HepG2 (cell line): ENCODE measurements at regions not wholly inside any gene's neighbourhood (a gene's known extent, or its start where the extent isn't known, plus 50 kb on each side); places are given as distances from the start of the nearest gene placed in this dataset.

Experiments used
- ATAC-seq: fragments of 200-7000 bp; cut with Tn5 transposase; 3 replicates; pipeline ENCODE4 v1.9.1; 2020; ENCODE audit warnings: mild to moderate bottlenecking, moderate library complexity
- BruUV-seq: library from RNA; stranded (reverse); fragments of 400-500 nt; replicated peaks from 2 replicates; lab custom pipeline; 2021; lab: Mats Ljungman, UMichigan
- CTCF ChIA-PET: fragments of 300-600 bp; formaldehyde crosslinking; extraction: SDS; loops from one replicate; lab custom pipeline; 2021; ENCODE audit warnings: low total read pairs, inconsistent platforms, low intra/inter-chr PET ratio; lab: Yijun Ruan, JAX
- POLR2A ChIA-PET: fragments of 350-600 bp; sonication (Branson Sonifier 250); formaldehyde crosslinking; loops from one replicate; lab custom pipeline; 2020; ENCODE audit warnings: antibody characterized with exemption, inconsistent platforms; lab: Yijun Ruan, JAX
- DNase-seq: peaks from one replicate; pipeline ENCODE4 v3.0.0-alpha.2; 2015; ENCODE audit warnings: low spot score
- FAIRE-seq: peaks from 3 replicates; lab custom pipeline; 2011; peaks lifted over from hg19 to GRCh38; lab: Jason Lieb, UNC
- H2AFZ ChIP-seq: one replicate; pipeline ENCODE4 v1.6.1; 2011; ENCODE audit warnings: low read length, inconsistent platforms
- H3K27ac ChIP-seq: fragments of 300-600 bp; 3 replicates; pipeline ENCODE4 v1.8.0; 2011; ENCODE audit warnings: mixed run types, mild to moderate bottlenecking, mixed read lengths, low read length, inconsistent platforms; ENCODE audit not compliant: insufficient read depth; ENCODE audit errors: extremely low read length
- H3K27me3 ChIP-seq, 2 experiments: fragments of 200-600 bp in 1 of 2; 2 replicates in 1 of 2; 3 replicates in 1 of 2; pipeline versions ENCODE4 v1.6.0 to v1.8.0; 2011; ENCODE audit warnings: low read length in 2 of 2, mild to moderate bottlenecking in 2 of 2, moderate library complexity in 2 of 2, inconsistent platforms in 1 of 2; ENCODE audit not compliant: insufficient read depth in 2 of 2, control insufficient read depth in 1 of 2
- H3K36me3 ChIP-seq, 2 experiments: fragments of 200-600 bp in 1 of 2; replicated peaks in 1 of 2; 2 replicates in 1 of 2; 3 replicates in 1 of 2; pipeline versions ENCODE4 v1.5.1 to v1.8.0; 2011; ENCODE audit warnings: low read length in 2 of 2, inconsistent platforms in 1 of 2; ENCODE audit not compliant: insufficient read depth in 2 of 2, control insufficient read depth in 1 of 2
- H3K4me1 ChIP-seq: 2 replicates; pipeline ENCODE4 v1.5.1; 2012; ENCODE audit warnings: low read length, inconsistent platforms; ENCODE audit not compliant: insufficient read depth
- H3K4me2 ChIP-seq: 2 replicates; pipeline ENCODE4 v1.6.0; 2011; ENCODE audit warnings: low read depth, low read length, inconsistent platforms
- H3K4me3 ChIP-seq, 3 experiments: fragments of 200-600 bp in 1 of 3; sonication (generic), shearing (Covaris generic) in 1 of 3; replicated peaks in 1 of 3; 2 replicates each; pipeline ENCODE4 v1.5.1; 2011 to 2016; ENCODE audit warnings: low read length in 3 of 3, inconsistent platforms in 2 of 3, low read depth in 2 of 3, mild to moderate bottlenecking in 2 of 3, control low read depth in 1 of 3, mixed read lengths in 1 of 3; ENCODE audit not compliant: insufficient read depth in 1 of 3
- H3K79me2 ChIP-seq: one replicate; pipeline ENCODE4 v1.6.1; 2011; ENCODE audit warnings: low read length, inconsistent platforms; ENCODE audit not compliant: insufficient read depth
- H3K9ac ChIP-seq: 2 replicates; pipeline ENCODE4 v1.6.0; 2011; ENCODE audit warnings: mild to moderate bottlenecking, low read depth, low read length, inconsistent platforms; ENCODE audit not compliant: insufficient read depth
- H3K9me3 ChIP-seq: 2 replicates; pipeline ENCODE4 v1.5.1; 2012; ENCODE audit warnings: mild to moderate bottlenecking, low read length
- H4K20me1 ChIP-seq: 2 replicates; pipeline ENCODE4 v1.6.0; 2011; ENCODE audit warnings: inconsistent platforms, mild to moderate bottlenecking, low read length, moderate library complexity; ENCODE audit not compliant: insufficient read depth
- DR1 ChIP-seq: sonication (generic); formaldehyde crosslinking; IDR thresholded peaks from 2 replicates; pipeline ENCODE4 v1.8.0; 2021; ENCODE audit warnings: mild to moderate bottlenecking, missing genetic modification reagents, inconsistent platforms
- IKZF5 ChIP-seq: IDR thresholded peaks from 2 replicates; pipeline ENCODE4 v1.6.1; 2018; ENCODE audit warnings: missing genetic modification reagents, mild to moderate bottlenecking, missing compliant biosample characterization
- KAT8 ChIP-seq: IDR thresholded peaks from 2 replicates; pipeline ENCODE4 v1.6.1; 2016; ENCODE audit warnings: missing genetic modification reagents, missing compliant biosample characterization
- PHB2 ChIP-seq: fragments of 450-650 bp; IDR thresholded peaks from 2 replicates; pipeline ENCODE4 v1.6.1; 2018; ENCODE audit not compliant: partially characterized antibody
- PHF8 ChIP-seq: sonication (generic); formaldehyde crosslinking; IDR thresholded peaks from 2 replicates; pipeline ENCODE4 v1.5.0; 2020; ENCODE audit warnings: missing genetic modification reagents
- SOX5 ChIP-seq: IDR thresholded peaks from 2 replicates; pipeline ENCODE4 v1.6.1; 2016; ENCODE audit warnings: borderline replicate concordance
- SP1 ChIP-seq, 2 experiments: fragments of 450-650 bp in 1 of 2; sonication (generic) in 1 of 2; formaldehyde crosslinking in 1 of 2; IDR thresholded peaks; 2 replicates each; pipeline versions ENCODE4 v1.4.0 to v1.6.1; 2016 to 2020; ENCODE audit warnings: missing genetic modification reagents in 1 of 2
- THAP7 ChIP-seq: sonication (generic); formaldehyde crosslinking; IDR thresholded peaks from 2 replicates; pipeline ENCODE4 v1.8.1; 2023; ENCODE audit warnings: mild to moderate bottlenecking, missing genetic modification reagents
- TRIM22 ChIP-seq: fragments of 450-650 bp; IDR thresholded peaks from 2 replicates; pipeline ENCODE4 v1.6.1; 2017
- ZFP91 ChIP-seq: sonication (generic); formaldehyde crosslinking; IDR thresholded peaks from 2 replicates; pipeline ENCODE4 v1.9.0; 2022; ENCODE audit warnings: missing genetic modification reagents, mild to moderate bottlenecking, borderline replicate concordance
- ZNF670 ChIP-seq: sonication (generic); formaldehyde crosslinking; IDR thresholded peaks from 2 replicates; pipeline ENCODE4 v1.8.0; 2022; ENCODE audit warnings: mild to moderate bottlenecking, missing genetic modification reagents, borderline replicate concordance
- ZNF687 ChIP-seq: sonication (generic); formaldehyde crosslinking; IDR thresholded peaks from 2 replicates; pipeline ENCODE4 v1.5.1; 2020; ENCODE audit warnings: mild to moderate bottlenecking, missing genetic modification reagents, moderate library complexity
- WGBS: methylation state at CpG from one replicate; pipeline ENCODE4 v1.1.6; 2017; ENCODE audit warnings: low lambda C conversion rate; 5-methylcytosine and 5-hydroxymethylcytosine counted together
- in situ Hi-C: cut with HindIII; loops from 2 replicates; pipeline ENCODE4 v1.10.0; 2017; ENCODE audit warnings: low pct_unique_long_range_greater_than_20kb; ENCODE audit not compliant: extremely low pct_ligation_motif_present
- intact Hi-C: fragments of 100-400 bp; cut with micrococcal nuclease; formaldehyde crosslinking; loops from one replicate; pipeline ENCODE4 v1.10.0; 2022; ENCODE audit not compliant: unreplicated experiment

- no peak for TF ChIP-seq ZNF670
- TF ChIP-seq IKZF5 (CRISPR knock-in tag): no peak
- TF ChIP-seq DR1 (CRISPR knock-in tag): no peak
- no peak for TF ChIP-seq ZNF687 (CRISPR knock-in tag)
- TF ChIP-seq TRIM22: no peak
- no peak for TF ChIP-seq SP1 (IDR thresholded peaks at IDR 0.05)
- no peak for TF ChIP-seq SP1 (CRISPR knock-in tag; IDR thresholded peaks at IDR 0.05)
- no peak for TF ChIP-seq PHF8
- TF ChIP-seq KAT8: no peak
- TF ChIP-seq PHB2: no peak
- no peak for TF ChIP-seq SOX5 (CRISPR knock-in tag)
- TF ChIP-seq ZFP91 (CRISPR knock-in tag): no peak
- no peak for TF ChIP-seq THAP7 (CRISPR knock-in tag)
- no TSS peak for BruUV-seq
- ChIA-PET POLR2A (no interaction called here), CTCF (no interaction called here)
- H3K27ac ChIP-seq: no peak overlapping the region
- WGBS: 0% methylated on average over 2 of the region's 2 CpGs
- in situ Hi-C loops (no loop called here), intact Hi-C loops (no loop called here)
- H3K79me2 ChIP-seq: no peaks in the 10 kb centered on the region
- no peaks in the 10 kb centered on the region for H3K36me3 ChIP-seq
- H3K4me1 ChIP-seq: no peaks in the 10 kb centered on the region
- no peaks in the 10 kb centered on the region for H3K27me3 ChIP-seq
- no peak overlapping the region for H3K9ac ChIP-seq
- FAIRE-seq (no peak), DNase-seq (no peak), ATAC-seq (no peak)
- no peak overlapping the region for H2AFZ ChIP-seq
- no peaks in the 10 kb centered on the region for H4K20me1 ChIP-seq
- no peak overlapping the region for H3K4me3 ChIP-seq
- H3K9me3 ChIP-seq: peaks cover 16% of the 10 kb centered on the region; the same call in 1 of the 2 replicates
- no peak overlapping the region for H3K4me2 ChIP-seq
Measured at GRCh38 chr13:85592211-85592610, 207.0 kb downstream of the SLITRK6 start.
